ENCODE measurements at regions not wholly inside any gene's neighbourhood (a gene's known extent, or its start where the extent isn't known, plus 50 kb on each side); places are given as distances from the start of the nearest gene placed in this dataset.

GRCh38 chr16:51239196-51239595, 88.1 kb upstream of the SALL1 start:
- TF ChIP-seq CTCF (conservative IDR thresholded peaks at IDR 0.05; ENCODE audit: low read length), result no peak
- no peak for TF ChIP-seq EZH2phosphoT487 (IDR thresholded peaks at IDR 0.05; ENCODE audit: borderline replicate concordance, low read depth, low read length)

Measured in OCI-LY7 (cell line).